ENCODE measurements at regions not wholly inside any gene's neighbourhood (a gene's known extent, or its start where the extent isn't known, plus 50 kb on each side); places are given as distances from the start of the nearest gene placed in this dataset.

- Histone ChIP-seq H2BK20ac (ENCODE audit: low read depth, low read length) (no peak overlapping the region), H2BK120ac (ENCODE audit: low read depth, low read length) (no peak overlapping the region), H3K9ac (ENCODE audit: low read depth, low read length) (no peak overlapping the region), H3K4me1 (ENCODE audit: control insufficient read depth, insufficient read depth, low read length) (no peaks in the 10 kb centered on the region), H3K27ac (ENCODE audit: insufficient read depth, low read length) (no peak overlapping the region), H3K56ac (ENCODE audit: extremely low read depth, insufficient read depth, low read length) (no peak overlapping the region), H4K8ac (ENCODE audit: low read depth in 2 of 2, low read length in 2 of 2) (no peak overlapping the region), H3K9me3 (ENCODE audit: control insufficient read depth, insufficient read depth, low read length) (no peaks in the 10 kb centered on the region), H3K9me1 (ENCODE audit: insufficient read depth, low read length) (no peaks in the 10 kb centered on the region), H2BK15ac (ENCODE audit: low read depth, low read length) (no peak overlapping the region), H2AK5ac (ENCODE audit: low read depth, low read length) (no peak overlapping the region), H3K4ac (ENCODE audit: low read depth, low read length) (no peak overlapping the region), H4K91ac (ENCODE audit: insufficient read depth, low read depth, low read length) (no peak overlapping the region), H3K27me3 (ENCODE audit: control insufficient read depth, insufficient read depth, low read length) (peaks cover 4% of the 10 kb centered on the region), H2AK9ac (replicated peaks; ENCODE audit: low read depth, low read length, poor library complexity) (no peak overlapping the region), H3K4me3 (ENCODE audit: insufficient read depth, low read depth, low read length) (no peak overlapping the region), H3K18ac (ENCODE audit: low read depth, low read length) (no peak overlapping the region), H2AFZ (replicated peaks; ENCODE audit: low read length, poor library complexity) (no peak overlapping the region), H3K36me3 (ENCODE audit: control insufficient read depth, insufficient read depth, low read length) (no peaks in the 10 kb centered on the region), H3K14ac (replicated peaks; ENCODE audit: low read depth, low read length) (no peak overlapping the region), H4K5ac (ENCODE audit: low read depth, low read length) (no peak overlapping the region), H3K4me2 (ENCODE audit: low read depth, low read length) (no peak overlapping the region), H4K20me1 (ENCODE audit: insufficient read depth, low read length) (no peaks in the 10 kb centered on the region), H3K23ac (ENCODE audit: low read depth, low read length) (no peak overlapping the region), H2BK5ac (ENCODE audit: low read depth, low read length, poor library complexity, severe bottlenecking) (no peak overlapping the region), H3K79me1 (ENCODE audit: low read depth in 1 of 2, low read length in 2 of 2) (no peaks in the 10 kb centered on the region)
- dilution Hi-C loops (cut with HindIII; ENCODE audit: low sequenced_read_pairs, unreplicated experiment) = no loop called here
- POLR2A ChIA-PET (ENCODE audit: unreplicated experiment) = no interaction called here
- BruUV-seq (replicated peaks) = no TSS peak
- CTCF ChIA-PET = no interaction called here
- no peak for ATAC-seq (ENCODE audit: low read depth)
- DNase-seq = no peak
- in situ Hi-C loops (cut with MboI; ENCODE audit: low sequenced_read_pairs) = no loop called here
- intact Hi-C loops (cut with micrococcal nuclease) = no loop called here
- no peak for TF ChIP-seq RCOR1 (IDR thresholded peaks at IDR 0.05; ENCODE audit: insufficient replicate concordance, low read length)
- TF ChIP-seq CHD1 (IDR thresholded peaks at IDR 0.05; ENCODE audit: low read depth, low read length) = no peak
Measured at GRCh38 chrX:46034868-46035267, 510.4 kb downstream of the ZNF674 start.

All from IMR-90 (cell line).